GM12891 (cell line): ENCODE measurements at regions not wholly inside any gene's neighbourhood (a gene's known extent, or its start where the extent isn't known, plus 50 kb on each side); places are given as distances from the start of the nearest gene placed in this dataset.

Experiments
- DNase-seq: peaks from one replicate; pipeline ENCODE4 v3.0.0; 2011; ENCODE audit warnings: low spot score; ENCODE audit not compliant: insufficient read length
- FAIRE-seq: peaks from 2 replicates; lab custom pipeline; 2011; peaks lifted over from hg19 to GRCh38; lab: Jason Lieb, UNC
- PAX5 ChIP-seq: IDR thresholded peaks from 2 replicates; pipeline ENCODE4 v1.6.1; 2011; ENCODE audit warnings: low read length, moderate library complexity, mild to moderate bottlenecking; ENCODE audit not compliant: insufficient read depth, severe bottlenecking
- POLR2A ChIP-seq: IDR thresholded peaks from 2 replicates; pipeline ENCODE4 v1.6.1; 2011; ENCODE audit warnings: low read depth, low read length, control low read depth
- POLR2AphosphoS5 ChIP-seq: IDR thresholded peaks from 2 replicates; pipeline ENCODE4 v1.6.1; 2011; ENCODE audit warnings: low read depth, low read length, control low read depth
- POU2F2 ChIP-seq: IDR thresholded peaks from 2 replicates; pipeline ENCODE4 v1.6.1; 2011; ENCODE audit warnings: low read depth, mild to moderate bottlenecking, control low read depth, low read length, moderate library complexity
- SPI1 ChIP-seq: IDR thresholded peaks from 2 replicates; pipeline ENCODE4 v1.6.1; 2011; ENCODE audit warnings: low read depth, low read length, control low read depth
- TAF1 ChIP-seq: IDR thresholded peaks from 2 replicates; pipeline ENCODE4 v1.6.1; 2011; ENCODE audit warnings: low read depth, low read length, control low read depth

GRCh38 chr11:81700076-81700475, 1033.6 kb downstream of the FAM181B start:
- DNase-seq, result no peak
- FAIRE-seq, result no peak
- no peak for TF ChIP-seq POLR2A
- TF ChIP-seq POU2F2, result no peak
- TF ChIP-seq POLR2AphosphoS5, result no peak
- no peak for TF ChIP-seq TAF1
- no peak for TF ChIP-seq PAX5
- no peak for TF ChIP-seq SPI1

- FAIRE-seq, result peak; percentile 16
- no peak for DNase-seq
- no peak for TF ChIP-seq PAX5
- TF ChIP-seq TAF1, result no peak
- no peak for TF ChIP-seq POU2F2
- no peak for TF ChIP-seq POLR2AphosphoS5
- no peak for TF ChIP-seq POLR2A
- TF ChIP-seq SPI1, result no peak
Measured at GRCh38 chr11:81687057-81687456, 1046.6 kb downstream of the FAM181B start.

GRCh38 chr11:81674211-81674610, 1059.5 kb downstream of the FAM181B start:
- DNase-seq (no peak), FAIRE-seq (no peak)
- no peak for TF ChIP-seq TAF1

- no peak for DNase-seq
- FAIRE-seq, result no peak
- no peak for TF ChIP-seq SPI1
- TF ChIP-seq POU2F2, result no peak
- TF ChIP-seq POLR2A, result no peak
- TF ChIP-seq PAX5, result no peak
- TF ChIP-seq TAF1, result no peak
- TF ChIP-seq POLR2AphosphoS5, result no peak
Measured at GRCh38 chr11:81673001-81673400, 1060.7 kb downstream of the FAM181B start.

- DNase-seq, result no peak
- no peak for FAIRE-seq
- no peak for TF ChIP-seq POLR2A
- no peak for TF ChIP-seq SPI1
- no peak for TF ChIP-seq TAF1
- no peak for TF ChIP-seq POLR2AphosphoS5
- TF ChIP-seq POU2F2, result no peak
- no peak for TF ChIP-seq PAX5
Measured at GRCh38 chr11:81669935-81670543, 1063.6 kb downstream of the FAM181B start.

- FAIRE-seq, result peak; percentile 54
- TF ChIP-seq TAF1 (no peak), PAX5 (no peak), POLR2AphosphoS5 (no peak), POU2F2 (no peak), POLR2A (no peak), SPI1 (no peak)
Measured at GRCh38 chr11:81658722-81659121, 1074.9 kb downstream of the FAM181B start.

GRCh38 chr11:81655351-81655750, 1078.3 kb downstream of the FAM181B start:
- no peak for TF ChIP-seq TAF1
- TF ChIP-seq PAX5, result no peak
- TF ChIP-seq SPI1, result no peak
- no peak for TF ChIP-seq POU2F2
- no peak for TF ChIP-seq POLR2AphosphoS5
- TF ChIP-seq POLR2A, result no peak
- DNase-seq, result no peak
- no peak for FAIRE-seq

More at GRCh38 chr11:81658722-81659121, 1074.9 kb downstream of the FAM181B start:
- no peak for DNase-seq

- TF ChIP-seq PAX5, result no peak
- TF ChIP-seq POLR2A, result no peak
- TF ChIP-seq POLR2AphosphoS5, result no peak
- no peak for TF ChIP-seq POU2F2
- TF ChIP-seq SPI1, result no peak
- TF ChIP-seq TAF1, result no peak
- DNase-seq (no peak), FAIRE-seq (no peak)
Measured at GRCh38 chr11:81647374-81647773, 1086.3 kb downstream of the FAM181B start.

- FAIRE-seq (no peak), DNase-seq (peak; percentile 2)
- TF ChIP-seq POLR2AphosphoS5, result no peak
- TF ChIP-seq TAF1, result no peak
- no peak for TF ChIP-seq PAX5
- no peak for TF ChIP-seq POLR2A
- no peak for TF ChIP-seq POU2F2
- no peak for TF ChIP-seq SPI1
Measured at GRCh38 chr11:81644239-81644840, 1089.3 kb downstream of the FAM181B start.
